SH-SY5Y (cell line): ENCODE measurements at regions not wholly inside any gene's neighbourhood (a gene's known extent, or its start where the extent isn't known, plus 50 kb on each side); places are given as distances from the start of the nearest gene placed in this dataset.

Experiments
- GATA2 ChIP-seq: IDR thresholded peaks from 2 replicates; pipeline ENCODE4 v1.6.1; 2011; ENCODE audit warnings: mild to moderate bottlenecking, low read depth, low read length
- GATA3 ChIP-seq: IDR thresholded peaks from 2 replicates; pipeline ENCODE4 v1.6.1; 2011; ENCODE audit warnings: low read depth, mild to moderate bottlenecking, low read length, moderate library complexity

DNA sequence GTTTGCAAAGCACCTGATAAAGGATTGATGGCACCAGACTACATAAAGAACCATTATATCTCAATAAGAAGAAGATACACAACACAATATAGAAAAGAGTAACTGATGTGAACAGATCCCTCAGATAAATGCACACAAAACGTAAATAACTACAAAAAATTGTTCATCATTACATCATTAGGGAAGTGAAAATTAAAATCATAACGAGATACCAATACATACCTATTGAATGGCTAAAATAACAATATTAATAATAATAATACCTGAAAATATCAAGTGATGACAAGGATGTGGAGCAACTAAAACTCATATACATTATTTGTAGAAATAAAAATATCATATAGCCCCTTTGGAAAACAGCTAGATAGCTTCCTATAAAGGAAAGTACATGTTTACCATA is 469.5 kb downstream of the DMRTA1 start:
- TF ChIP-seq GATA3, result no peak
- TF ChIP-seq GATA2, result no peak
